Esophagus squamous epithelium (tissue), 4 donors: ENCODE measurements at regions not wholly inside any gene's neighbourhood (a gene's known extent, or its start where the extent isn't known, plus 50 kb on each side); places are given as distances from the start of the nearest gene placed in this dataset.

Experiments used
- CTCF ChIP-seq, 6 experiments: fragments of 450-650 bp in 4 of 6; fragments of 200-600 bp in 2 of 6; sonication (generic) in 2 of 6; IDR thresholded peaks; one replicate each; pipeline ENCODE4 v1.5.1; 2016 to 2019; ENCODE audit warnings: antibody characterized with exemption in 6 of 6, mild to moderate bottlenecking in 4 of 6, moderate library complexity in 4 of 6
- POLR2A ChIP-seq, 4 donors: fragments of 450-650 bp; IDR thresholded peaks; one replicate each; pipeline ENCODE4 v1.6.1; 2017; ENCODE audit warnings: antibody characterized with exemption in 4 of 4, mild to moderate bottlenecking in 4 of 4, moderate library complexity in 3 of 4

DNA sequence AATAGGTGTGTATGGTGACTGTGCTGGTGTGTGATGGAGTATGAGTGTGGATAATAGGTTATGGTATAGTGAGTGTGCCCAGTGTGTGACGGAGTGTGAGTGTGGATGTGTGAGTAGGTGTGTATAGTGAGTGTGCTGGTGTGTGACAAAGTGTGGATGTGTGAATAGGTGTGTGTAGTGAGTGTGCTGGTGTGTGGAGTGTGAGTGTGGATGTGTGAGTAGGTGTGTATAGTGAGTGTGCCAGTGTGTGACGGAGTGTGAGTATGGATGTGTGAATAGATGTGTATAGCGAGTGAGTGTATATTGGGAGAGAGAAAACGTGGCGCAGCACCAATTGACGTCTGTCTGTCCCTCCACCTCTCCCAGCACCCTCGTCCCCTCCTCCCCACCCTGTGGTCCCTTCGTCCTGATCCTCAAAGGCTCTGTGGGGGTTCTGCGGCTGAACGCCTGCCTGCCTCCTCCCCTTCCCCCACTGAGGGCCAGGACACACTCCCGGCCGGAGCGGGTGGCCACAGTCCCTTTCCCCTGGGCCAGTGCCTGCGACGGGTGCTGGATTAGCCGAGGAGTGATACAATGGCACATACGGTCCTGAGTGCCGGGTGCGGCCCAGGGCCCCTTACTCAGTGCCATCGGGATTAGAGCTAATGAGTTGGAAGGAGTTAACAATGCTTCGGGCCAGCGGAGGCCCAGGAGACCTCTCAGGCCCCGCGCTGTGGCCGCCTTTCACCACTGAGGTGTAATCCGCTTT, 160.0 kb downstream of the MRM1 start:
- TF ChIP-seq CTCF (IDR thresholded peaks at IDR 0.05) (no peak), POLR2A (IDR thresholded peaks at IDR 0.05) (no peak)
